Prostate gland (tissue), 2 donors: ENCODE measurements at regions not wholly inside any gene's neighbourhood (a gene's known extent, or its start where the extent isn't known, plus 50 kb on each side); places are given as distances from the start of the nearest gene placed in this dataset.

Experiments used
- POLR2A ChIP-seq: fragments of 450-650 bp; IDR thresholded peaks from one replicate; pipeline ENCODE4 v1.6.1; 2016; ENCODE audit warnings: antibody characterized with exemption, mild to moderate bottlenecking
- TF ChIP-seq, protein P1 (sequence below), 4 experiments: fragments of 200-600 bp in 2 of 4; fragments of 450-650 bp in 2 of 4; sonication (generic) in 2 of 4; IDR thresholded peaks; 1 replicate in 3 of 4; 2 replicates in 1 of 4; pipeline ENCODE4 v1.5.1; 2016 to 2019; ENCODE audit warnings: antibody characterized with exemption in 4 of 4, mild to moderate bottlenecking in 2 of 4, moderate library complexity in 2 of 4

- TF ChIP-seq, protein P1, sequence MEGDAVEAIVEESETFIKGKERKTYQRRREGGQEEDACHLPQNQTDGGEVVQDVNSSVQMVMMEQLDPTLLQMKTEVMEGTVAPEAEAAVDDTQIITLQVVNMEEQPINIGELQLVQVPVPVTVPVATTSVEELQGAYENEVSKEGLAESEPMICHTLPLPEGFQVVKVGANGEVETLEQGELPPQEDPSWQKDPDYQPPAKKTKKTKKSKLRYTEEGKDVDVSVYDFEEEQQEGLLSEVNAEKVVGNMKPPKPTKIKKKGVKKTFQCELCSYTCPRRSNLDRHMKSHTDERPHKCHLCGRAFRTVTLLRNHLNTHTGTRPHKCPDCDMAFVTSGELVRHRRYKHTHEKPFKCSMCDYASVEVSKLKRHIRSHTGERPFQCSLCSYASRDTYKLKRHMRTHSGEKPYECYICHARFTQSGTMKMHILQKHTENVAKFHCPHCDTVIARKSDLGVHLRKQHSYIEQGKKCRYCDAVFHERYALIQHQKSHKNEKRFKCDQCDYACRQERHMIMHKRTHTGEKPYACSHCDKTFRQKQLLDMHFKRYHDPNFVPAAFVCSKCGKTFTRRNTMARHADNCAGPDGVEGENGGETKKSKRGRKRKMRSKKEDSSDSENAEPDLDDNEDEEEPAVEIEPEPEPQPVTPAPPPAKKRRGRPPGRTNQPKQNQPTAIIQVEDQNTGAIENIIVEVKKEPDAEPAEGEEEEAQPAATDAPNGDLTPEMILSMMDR (IDR thresholded peaks at IDR 0.05): no peak
- TF ChIP-seq POLR2A: no peak
Measured at GRCh38 chr20:6420336-6420735, 297.5 kb upstream of the FERMT1 start.
